ENCODE measurements at regions not wholly inside any gene's neighbourhood (a gene's known extent, or its start where the extent isn't known, plus 50 kb on each side); places are given as distances from the start of the nearest gene placed in this dataset.

DNA sequence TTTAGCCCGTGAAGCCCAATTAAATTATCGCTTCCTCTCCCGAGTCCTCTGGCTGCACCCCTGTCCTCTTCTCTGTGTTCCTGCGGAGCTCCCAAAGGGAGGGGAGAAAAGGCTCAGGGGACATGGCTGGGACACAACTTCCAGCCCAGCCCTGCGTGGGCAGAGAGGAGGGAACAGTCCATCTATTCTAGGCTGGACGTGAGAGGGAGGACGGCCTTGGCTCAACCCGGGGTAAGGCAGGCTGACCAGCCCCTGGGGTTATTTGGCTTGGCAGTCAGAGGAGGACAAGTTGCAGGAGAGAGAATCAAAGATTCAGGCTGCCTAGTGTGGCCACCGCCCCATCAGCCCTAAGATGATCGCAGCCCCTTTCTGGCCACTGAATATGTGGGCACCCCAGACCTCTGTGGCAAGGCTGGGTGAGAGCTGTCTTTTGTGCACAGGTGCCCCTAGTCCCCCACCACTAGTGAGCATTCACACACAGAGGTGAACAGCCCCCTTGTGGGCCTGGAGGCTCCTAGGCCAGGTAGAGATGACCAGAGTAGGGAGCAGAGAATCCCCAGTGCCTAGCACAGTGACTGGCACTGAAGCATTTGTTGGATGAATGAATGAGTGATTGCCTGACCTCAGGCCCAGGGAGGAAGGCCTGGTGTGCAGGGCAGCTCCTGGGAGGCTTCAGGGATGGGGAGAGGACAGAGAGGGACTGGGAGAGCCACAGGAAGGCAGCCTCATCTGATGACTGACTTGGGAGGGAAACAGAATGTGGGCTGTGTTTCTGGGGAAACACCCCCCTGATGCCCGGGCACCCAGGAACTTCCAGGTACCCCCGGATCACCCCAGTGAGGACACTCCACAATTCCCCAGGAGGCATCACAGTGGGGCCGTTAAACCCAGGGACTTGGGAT, 133.9 kb downstream of the C9orf50 start:
- DNase-seq (ENCODE audit: low read depth): no peak
- TF ChIP-seq, protein P1, sequence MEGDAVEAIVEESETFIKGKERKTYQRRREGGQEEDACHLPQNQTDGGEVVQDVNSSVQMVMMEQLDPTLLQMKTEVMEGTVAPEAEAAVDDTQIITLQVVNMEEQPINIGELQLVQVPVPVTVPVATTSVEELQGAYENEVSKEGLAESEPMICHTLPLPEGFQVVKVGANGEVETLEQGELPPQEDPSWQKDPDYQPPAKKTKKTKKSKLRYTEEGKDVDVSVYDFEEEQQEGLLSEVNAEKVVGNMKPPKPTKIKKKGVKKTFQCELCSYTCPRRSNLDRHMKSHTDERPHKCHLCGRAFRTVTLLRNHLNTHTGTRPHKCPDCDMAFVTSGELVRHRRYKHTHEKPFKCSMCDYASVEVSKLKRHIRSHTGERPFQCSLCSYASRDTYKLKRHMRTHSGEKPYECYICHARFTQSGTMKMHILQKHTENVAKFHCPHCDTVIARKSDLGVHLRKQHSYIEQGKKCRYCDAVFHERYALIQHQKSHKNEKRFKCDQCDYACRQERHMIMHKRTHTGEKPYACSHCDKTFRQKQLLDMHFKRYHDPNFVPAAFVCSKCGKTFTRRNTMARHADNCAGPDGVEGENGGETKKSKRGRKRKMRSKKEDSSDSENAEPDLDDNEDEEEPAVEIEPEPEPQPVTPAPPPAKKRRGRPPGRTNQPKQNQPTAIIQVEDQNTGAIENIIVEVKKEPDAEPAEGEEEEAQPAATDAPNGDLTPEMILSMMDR (conservative IDR thresholded peaks at IDR 0.05; ENCODE audit: low read depth, low read length): no peak
- no peak overlapping the region for H3K4me3 ChIP-seq (ENCODE audit: low read depth, low read length)

DNA sequence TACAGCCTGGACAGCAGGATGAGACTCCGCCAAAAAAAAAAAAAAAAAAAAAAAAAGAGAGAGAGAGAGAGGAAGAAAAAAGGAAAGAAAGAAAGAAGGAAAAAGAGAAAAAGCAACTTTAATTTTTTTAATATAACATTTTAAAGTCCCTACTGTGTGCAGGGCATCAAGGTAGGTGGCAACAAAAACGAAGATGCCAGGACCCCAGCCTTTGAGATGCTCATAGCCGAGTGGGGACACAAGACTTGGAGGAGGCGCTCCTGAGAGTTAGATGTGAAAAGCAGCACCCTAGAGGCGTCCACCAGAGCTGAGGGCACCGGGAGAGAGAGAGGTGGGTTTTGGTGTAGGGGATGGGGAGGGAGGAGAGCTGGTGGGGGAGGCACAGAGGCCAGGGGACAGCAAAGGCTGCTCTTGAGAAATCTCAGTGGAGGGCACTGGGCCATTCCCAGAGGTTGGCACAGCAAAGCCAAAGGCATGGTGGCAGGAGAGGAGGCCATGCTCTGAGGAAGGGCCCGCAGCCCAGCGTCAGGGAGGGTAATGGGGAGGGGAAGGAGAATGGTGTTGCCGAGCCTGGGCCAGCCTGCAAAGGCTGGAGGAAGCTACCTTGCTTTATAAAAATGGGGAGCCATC, 135.6 kb downstream of the C9orf50 start:
- no peak for DNase-seq (ENCODE audit: low read depth)
- H3K4me3 ChIP-seq (ENCODE audit: low read depth, low read length): no peak overlapping the region
- TF ChIP-seq, protein P1 (conservative IDR thresholded peaks at IDR 0.05; ENCODE audit: low read depth, low read length): no peak

DNA sequence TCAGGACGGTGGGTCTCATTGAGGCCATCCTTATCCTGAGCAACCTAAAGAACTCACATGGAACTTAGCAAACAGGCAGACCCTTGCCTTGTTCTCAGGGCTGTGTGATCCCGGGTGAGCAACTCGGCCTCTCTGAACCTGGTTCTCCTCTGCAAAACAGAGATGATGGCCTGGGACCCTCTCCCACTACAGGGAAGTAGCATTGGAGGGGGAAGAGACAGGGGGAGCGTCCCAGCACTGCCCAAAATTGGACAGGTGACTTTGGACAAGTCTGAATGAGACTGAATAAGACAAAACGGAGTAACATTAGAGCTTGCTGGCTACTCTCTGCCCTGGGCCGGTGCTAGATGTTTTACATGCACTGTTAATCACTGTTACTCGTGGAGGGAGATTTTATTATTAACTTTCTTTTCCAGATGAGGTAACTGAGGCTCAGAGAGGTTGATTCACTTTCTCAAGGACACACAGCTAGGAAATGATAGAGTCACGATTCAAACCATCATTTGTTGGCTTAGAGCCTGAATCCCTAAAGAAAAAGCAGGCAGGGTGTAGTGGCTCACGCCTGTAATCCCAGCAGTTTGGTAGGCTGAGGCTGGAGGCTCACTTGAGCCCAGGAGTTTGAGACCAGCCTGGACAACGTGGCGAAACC, 136.4 kb downstream of the C9orf50 start:
- H3K4me3 ChIP-seq (ENCODE audit: low read depth, low read length): peak overlapping the region; percentile 40
- DNase-seq (ENCODE audit: low read depth): no peak
- TF ChIP-seq, protein P1 (conservative IDR thresholded peaks at IDR 0.05; ENCODE audit: low read depth, low read length): no peak

DNA sequence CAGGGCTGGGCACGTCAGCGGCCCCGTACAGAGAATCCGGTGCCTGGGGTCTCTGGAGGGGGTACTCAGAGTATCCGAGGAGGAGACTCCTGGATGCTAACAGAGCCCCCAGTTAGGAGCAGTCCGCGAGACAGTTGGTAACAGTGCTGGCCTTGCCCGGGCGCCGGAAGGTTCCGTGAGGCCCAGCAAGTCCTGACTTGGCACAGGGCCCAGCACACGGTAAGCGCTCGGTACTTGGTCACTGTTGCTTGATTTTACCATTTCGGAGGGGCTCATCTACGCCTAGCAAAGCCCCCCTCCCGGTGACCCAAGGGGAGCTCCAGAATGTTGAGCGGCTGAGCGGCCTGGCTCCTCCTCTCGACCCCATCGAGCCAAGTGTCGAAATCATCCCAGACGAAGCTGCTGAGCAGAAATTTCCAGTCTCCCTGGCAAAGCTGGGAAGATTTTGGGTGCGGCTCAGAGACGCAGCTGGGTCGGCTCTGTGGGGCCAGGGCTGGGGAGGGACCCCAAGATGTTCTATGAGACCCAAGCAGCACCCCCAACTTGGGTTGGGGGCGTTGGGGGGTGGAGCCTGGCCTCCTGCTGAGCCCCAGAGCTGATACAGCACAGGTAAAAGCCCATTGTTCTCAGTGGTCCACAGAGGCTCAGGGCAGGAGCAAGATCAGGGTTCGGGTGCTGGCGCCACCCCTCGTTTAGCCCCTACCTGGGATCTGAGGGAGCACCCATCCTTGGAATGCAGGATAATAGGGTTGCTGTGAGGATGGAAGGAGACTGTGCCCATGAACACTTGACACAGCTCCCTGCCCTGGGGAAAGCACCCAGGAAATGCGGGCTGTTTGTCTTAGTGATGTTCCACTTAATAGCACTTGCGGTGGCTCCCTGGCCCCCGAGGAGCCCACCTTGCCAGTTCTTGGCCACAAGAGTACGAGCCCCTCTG, 137.2 kb downstream of the C9orf50 start:
- peak; percentile 68 for DNase-seq (ENCODE audit: low read depth)
- TF ChIP-seq, protein P1 (conservative IDR thresholded peaks at IDR 0.05; ENCODE audit: low read depth, low read length): no peak

DNA sequence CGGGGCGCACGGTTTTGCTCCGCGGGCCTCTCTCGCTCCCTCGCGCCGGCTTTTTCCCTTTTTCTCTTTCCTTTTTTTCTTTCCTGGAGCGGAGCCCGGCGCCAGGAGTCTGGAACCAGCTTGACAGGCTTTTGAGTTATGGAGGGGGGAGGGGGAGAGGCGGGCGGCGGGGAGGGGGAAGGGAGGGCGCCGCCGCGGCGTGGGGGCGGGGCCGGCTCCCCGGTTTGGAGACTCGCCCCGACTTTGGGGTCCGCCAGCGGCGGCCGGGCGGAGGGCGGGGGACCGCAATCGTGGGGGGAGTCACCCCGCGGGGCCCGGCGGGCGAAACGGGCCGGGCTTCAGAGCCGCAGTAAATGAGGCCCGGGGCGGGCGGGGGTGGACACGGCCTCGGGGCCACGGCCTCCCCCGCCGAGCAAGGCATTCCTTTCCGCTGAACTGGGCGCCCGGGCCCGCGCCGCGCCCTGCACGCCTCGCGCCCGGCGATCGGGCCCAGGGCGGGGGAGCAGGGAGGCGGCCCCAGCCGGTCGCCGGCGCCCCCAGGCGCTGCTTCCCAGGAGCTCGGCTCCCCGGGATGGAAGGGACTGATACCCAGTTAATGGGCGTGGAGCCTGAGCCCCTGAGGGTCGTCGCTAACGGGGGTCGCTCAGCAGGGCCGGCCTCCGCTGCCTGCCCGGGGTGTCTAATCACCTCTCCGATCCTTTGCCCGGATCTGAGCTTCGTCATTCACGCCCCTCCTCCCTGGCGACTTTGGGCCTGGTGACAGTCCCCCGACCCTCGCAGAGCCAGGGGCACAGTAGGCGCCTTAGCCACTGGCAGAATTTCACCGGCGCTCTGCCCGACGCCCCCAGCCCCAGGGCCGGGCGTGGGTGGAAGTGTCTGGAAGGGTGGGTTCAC, 138.1 kb downstream of the C9orf50 start:
- TF ChIP-seq, protein P1 (conservative IDR thresholded peaks at IDR 0.05; ENCODE audit: low read depth, low read length): peak; percentile 5
- DNase-seq (ENCODE audit: low read depth): no peak
- H3K4me3 ChIP-seq (ENCODE audit: low read depth, low read length): peak overlapping the region; percentile 52

More for the DNA sequence above, 137.2 kb downstream of the C9orf50 start:
- H3K4me3 ChIP-seq (ENCODE audit: low read depth, low read length): peak overlapping the region; percentile 40
